Stimulated activated CD4-positive, alpha-beta T cell treated with anti-CD3 and anti-CD28 coated beads, Interleukin-1b, Interleukin-23, amount 100 ng/mL, for 24 hours (primary cell): ENCODE measurements at regions not wholly inside any gene's neighbourhood (a gene's known extent, or its start where the extent isn't known, plus 50 kb on each side); places are given as distances from the start of the nearest gene placed in this dataset.

Experiments used
- DNase-seq, 4 experiments: peaks; one replicate each; pipeline ENCODE4 v3.0.0-alpha.2; 2020; ENCODE audit warnings: low read depth in 4 of 4, low spot score in 1 of 4

DNA sequence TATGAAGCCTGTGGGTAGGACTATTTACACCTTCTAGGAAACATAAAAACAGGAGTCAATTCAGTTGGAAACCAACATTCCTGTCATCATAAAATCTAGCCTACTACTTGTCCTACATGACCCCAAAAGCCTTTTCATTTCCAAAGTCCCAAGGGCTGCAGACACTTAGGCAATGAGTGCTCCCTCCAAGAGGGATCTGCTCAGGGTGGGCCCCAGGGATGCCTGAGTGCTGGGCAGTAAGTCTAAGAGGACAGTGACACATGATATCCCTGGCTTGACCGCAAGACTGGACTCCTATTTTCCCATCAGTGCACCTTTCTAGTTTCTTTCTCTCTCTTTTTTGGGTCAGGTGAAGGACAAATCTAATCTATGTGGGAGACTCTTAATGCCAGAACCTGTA is 1101.3 kb downstream of the GRIK2 start:
- no peak for DNase-seq

DNA sequence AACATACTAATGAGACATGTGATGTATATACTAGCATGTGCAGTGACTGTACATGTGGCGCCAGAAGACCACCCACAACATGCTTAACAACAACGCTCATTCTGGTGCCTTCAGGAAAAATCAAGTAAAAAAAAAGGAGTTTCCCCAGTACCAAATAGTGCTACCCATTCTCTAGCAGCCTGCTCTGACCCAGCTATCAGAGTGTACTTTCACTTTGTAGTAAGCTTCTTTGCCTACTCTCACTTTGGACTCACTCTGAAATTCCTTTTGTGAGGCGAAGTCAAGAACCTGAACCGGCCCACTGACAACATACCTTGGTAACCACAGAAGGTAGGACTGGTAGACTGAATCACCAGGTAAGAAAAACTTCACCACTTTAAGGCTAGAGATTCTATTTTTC is 1100.0 kb downstream of the GRIK2 start:
- DNase-seq, result no peak

DNA sequence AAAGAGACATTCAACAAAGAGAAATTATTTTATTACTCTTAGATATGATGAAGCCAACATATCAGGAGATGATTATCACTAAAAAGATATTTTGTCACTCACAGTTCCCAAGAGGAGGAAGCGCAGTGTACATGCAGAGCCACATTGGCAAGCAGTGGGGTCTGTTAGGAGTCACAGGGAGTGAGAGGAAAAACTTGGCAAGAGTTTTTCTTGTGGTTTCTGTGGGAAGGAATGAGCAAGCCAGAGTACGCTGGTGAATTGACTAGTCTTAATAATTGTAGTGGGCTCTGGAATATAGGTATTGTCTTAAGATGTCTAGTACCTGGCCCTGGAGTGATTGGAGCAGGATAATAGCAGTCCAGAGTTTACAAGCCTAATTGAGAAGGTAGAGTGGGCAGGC is 1095.2 kb downstream of the GRIK2 start:
- no peak for DNase-seq

DNA sequence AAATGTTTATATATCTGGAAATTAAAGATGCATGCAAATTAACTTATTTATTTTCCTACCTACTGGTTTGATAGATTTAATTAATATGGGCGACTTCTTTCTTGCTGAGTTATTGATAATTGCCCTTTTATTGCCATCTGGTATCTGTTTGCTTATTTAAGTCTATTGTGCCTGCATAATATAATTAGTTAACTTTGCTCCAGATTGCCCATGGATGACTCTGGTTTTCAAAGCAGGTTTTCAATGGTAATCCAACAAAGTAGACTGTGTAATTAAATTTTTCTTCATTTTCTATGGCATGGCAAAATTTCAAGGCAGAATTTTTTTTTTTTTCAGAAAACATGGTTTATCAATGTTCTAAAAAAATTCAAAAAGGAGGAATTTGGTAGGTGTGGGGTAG is 1092.0 kb downstream of the GRIK2 start:
- DNase-seq, result no peak

DNA sequence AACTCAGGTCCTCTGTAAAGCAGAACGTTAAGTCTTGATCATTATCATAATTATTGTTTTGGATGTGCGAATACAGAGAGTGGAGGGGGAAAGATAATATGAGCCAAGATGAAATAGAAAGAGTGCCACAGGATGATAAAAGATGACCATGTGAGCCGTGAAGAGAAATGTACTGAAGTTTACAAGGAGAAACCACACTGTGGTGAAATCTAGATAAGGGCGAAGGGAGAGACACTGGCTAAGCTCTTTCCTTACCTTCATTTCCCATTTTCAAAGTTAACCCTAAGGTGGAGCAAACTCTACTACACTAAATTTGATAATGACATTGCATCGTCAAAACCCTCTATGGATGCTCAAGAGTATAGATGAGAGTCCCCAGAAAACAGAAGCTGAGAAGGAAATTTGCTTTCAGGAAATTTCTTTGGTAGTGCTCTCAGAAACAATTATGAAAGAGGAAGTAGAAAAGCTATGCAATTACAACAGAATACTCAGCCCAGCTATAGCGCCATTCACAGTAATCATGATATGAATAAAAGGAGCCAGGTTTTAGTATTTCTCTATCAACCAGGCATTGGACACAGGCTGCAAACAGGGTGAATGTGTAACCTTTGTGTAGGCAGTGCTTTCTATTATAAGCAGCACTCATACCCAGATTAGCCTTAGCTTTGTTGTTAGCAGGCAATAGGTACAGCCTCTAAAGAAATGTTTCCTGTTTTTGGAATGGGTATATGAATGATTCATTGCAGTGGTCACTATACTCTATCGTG is 1080.7 kb downstream of the GRIK2 start:
- DNase-seq, result no peak

DNA sequence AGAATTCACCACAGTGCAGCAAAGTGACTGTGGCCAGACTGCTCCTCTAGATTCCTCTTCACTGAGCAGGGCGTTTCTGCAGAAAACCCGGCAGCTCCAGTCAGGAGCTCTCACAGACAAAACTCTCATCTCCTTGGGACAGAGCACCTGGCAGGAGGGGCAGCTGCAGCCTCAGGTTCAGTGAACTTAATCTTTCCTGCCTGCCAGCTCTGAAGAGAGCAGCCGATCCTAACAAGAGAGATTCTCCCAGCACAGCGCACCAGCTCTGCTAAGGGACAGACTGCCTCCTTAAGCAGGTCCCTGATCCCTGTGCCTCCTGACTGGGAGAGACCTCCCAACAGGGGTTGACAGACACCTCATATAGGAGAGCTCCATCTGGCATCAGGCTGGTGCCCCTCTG is 1065.5 kb downstream of the GRIK2 start:
- DNase-seq, result no peak

DNA sequence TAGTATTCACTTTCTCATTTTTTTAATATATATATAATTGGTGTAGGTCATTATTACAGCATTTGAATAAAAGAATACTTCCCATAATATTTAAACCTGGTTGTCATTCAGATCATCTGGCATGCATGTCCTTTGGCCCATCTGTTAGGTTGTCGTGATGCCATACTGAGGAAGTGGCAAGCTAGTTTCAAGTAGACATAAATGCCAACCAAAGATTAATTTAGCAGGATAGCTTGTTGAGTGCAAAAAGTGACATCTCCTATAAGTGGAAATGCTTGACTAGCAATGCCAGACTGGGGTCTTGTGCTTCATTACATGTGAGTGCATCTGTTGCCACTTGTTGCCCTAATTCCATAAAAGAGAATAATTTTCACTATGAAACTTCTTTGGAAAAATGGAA is 1044.7 kb downstream of the GRIK2 start:
- DNase-seq, result no peak

DNA sequence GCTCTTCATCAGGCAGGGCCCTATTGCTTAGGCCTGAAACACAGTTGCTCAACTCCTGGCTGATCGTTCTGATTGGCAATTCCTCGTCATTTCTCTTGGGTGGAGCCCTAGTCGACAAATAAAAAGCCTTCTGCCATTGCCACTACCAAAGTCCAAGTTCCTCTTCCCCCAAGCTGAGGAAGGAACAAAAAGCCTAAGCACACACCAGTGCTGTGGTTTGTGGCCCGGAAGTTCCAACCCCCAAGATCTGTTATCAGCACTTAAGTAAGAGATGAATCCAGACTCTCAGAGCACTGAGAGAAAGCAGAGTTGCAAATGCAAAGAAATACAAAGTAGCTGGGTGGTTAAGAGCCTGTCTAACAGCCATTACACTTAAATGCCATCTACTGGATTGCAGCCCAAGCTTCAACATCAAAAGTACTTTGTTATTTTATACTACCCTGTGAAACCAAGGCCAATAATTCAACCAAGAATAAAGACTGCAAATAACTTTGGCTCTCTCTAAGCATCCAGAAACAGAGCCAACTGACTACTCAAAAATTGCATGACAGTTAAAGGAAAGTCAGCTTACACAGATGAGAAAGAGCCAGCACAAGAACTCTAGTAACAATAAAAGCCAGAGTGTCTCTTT is 1024.0 kb downstream of the GRIK2 start:
- no peak for DNase-seq

DNA sequence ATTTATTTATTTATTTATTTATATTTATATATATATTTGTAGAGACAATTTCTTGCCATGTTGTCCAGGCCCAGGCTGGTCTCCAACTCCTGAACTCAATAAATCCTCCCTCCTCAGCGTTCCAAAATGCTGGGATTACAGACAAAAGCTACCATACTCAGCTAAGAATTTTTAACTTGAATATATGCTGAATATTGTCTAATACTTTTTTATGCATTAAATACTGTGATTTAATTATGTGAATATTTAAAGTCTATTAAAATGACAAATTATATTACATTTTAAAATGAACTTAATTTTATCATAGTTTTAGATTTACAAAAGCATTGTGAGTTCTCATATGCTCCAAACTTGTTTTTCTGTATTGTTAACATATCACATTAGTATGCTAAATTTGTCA is 1022.4 kb downstream of the GRIK2 start:
- DNase-seq, result no peak

DNA sequence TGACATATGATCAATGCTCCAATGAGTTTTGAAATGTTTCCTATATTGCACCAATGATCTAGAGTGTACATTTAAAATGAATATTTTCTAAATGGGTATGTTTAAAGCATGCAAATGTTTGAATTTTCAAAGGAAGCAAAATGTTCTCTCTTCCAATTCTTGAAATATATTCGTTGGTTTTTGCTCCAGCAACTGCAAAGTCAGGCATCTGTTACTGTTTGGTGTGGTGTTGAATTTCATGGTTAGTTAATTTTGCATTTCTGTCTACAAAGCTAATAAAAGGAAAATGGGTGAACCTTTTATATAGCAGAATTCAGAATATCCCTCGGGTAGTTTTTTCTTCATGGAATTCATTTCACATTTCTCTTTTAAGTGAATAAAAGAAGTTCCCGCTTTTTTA is 1018.3 kb downstream of the GRIK2 start:
- DNase-seq, result no peak

DNA sequence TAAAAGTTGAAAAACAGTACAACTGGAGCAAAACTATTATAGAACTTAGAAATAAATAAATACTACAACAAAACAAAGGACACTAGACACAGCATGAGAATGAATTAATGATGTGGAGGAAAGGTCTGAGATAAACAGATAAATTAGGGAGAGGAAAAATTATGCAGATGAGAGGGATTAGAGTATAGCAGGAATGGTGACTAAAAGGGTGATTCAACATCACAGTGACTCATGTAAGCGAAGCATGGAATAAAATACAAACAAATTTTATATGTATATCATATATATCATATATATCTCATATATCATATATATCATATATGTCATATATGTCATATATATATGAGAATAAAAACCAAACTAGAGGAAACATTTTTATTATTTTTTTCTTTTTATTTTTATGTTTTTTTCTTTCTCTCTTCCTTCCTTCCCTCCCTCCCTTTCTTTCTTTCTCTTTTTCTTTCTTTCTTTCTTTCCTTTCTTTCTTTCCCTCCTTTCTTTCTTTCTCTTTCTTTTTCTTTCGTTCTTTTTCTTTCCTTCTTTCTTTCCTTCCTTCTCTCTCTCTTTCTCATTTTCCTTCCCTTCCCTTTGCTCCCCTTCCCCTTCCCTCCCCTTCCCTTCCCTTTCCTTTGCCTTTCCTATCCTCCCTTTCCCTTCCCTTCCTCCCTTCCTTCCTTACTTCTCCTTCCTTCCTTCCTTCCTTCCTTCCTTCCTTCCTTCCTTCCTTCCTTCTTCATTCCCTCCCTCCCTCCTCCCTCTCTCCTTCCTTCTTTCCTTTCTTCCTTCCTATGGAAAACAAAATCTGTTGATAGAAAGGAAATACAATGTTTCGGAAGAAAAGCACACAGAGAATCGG is 1014.6 kb downstream of the GRIK2 start:
- no peak for DNase-seq

DNA sequence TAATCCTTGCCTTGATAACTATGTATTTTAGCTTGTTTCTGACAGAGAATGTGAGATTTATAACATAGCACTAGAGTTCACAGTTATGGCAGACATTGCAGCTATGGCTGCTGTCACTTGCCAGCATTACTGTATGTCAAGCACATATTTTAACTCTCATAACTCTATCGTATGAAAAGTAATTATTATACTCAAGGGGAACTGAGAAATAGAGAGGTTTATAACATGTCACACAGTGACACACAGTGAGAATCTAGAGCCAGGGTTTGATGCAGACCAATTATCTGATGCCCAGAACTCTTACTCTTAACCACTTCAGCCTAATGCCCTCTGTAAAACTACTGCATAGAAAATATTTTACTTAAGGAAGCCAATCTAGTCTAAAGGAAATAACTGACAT is 1012.4 kb downstream of the GRIK2 start:
- no peak for DNase-seq

DNA sequence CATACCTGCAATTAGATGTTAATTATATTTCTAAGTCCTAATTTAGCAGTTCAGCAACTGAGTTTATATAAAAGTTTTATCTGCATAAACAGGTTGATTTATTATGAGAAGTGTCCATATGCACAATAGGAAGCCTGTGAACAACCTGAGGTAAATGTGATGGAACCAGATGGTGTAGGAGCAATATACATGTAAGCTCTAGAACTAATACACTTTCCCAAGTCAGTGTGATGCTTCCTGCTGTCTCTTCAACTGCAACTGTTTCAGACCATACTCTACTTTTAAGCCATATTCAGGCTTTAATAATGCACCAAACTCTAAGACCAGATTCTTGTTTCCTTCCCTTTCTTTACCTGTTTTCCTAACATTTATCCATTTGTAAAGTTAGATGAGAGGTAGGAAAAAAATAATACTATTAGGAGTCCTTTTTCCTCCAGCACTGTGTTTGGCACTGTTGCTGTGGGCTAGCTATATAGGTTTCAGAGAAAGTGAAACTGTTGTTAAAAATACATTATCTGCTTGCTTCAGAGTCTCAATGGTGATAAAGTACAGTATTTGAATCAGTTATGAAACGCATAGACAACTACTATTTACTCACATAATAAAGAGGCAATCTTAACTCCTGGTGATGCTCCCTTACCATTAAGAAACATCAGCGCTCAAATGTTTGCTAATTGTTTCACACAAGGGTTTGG is 1009.3 kb downstream of the GRIK2 start:
- no peak for DNase-seq

DNA sequence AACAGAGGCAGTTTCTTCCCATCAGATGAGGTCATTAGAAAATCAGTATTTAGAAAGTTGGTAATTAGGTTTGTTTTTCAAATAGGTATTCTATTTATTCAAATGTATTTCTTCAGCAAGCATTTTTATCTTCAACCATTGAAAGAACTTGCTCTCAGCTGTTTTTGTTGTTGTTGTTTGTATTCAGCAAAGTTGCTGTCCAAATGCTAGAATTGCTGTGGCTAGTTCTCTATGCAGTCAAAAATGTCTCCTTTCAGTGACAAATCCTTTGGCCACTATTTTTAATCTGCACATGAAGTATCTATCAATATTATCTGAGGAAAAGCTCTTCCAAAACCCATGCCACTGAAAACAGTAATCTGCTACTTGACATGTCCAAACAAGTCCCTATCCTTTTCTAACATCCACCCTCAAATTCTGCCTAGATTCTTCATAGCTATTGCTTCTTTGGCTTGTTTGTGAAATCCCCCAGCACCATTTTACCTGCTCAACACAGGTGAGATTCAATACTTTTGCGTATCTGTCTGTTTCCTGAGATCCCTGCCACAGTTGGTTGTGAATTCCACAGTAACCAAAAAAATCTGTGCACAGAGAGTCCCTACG is 1005.4 kb downstream of the GRIK2 start:
- no peak for DNase-seq

DNA sequence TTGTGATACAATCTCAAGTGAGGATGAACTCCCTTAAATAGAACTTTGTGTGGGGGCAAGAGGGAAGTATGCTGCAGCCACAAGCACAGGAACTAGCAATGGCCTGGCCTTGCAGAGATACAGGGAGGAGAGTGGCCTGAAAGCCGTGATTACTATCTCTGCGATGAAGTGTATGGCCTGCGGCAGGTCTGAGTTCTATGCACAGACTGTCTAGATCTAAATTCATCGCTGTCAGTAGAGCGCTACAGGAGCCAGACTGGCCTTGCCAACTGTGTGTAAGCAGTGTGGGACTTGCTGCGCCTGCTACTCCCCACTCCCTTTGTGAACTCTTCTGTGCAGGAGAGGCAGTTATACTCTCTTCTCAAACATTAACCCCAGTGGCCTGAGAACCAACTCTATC is 997.0 kb downstream of the GRIK2 start:
- DNase-seq, result no peak

DNA sequence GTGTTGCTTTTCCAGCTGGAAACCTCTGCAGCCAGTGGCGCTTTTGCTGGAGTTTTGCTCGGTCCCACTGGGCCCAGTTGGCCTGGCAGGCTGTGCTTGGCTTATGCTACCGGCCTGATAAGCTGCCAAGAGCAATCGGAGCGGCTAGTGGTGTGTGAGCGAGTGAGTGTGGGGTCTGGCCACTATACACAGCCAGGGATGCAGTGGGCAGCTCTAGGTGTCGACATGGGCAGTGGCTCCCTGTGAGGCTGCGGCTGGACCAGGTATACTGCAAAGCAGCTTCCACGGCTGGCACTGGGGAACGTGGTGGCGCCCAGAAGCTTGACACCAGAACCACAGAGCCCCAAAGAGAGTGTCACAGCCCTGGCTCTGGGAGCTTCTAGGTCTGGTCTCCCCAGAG is 996.5 kb downstream of the GRIK2 start:
- DNase-seq, result no peak

DNA sequence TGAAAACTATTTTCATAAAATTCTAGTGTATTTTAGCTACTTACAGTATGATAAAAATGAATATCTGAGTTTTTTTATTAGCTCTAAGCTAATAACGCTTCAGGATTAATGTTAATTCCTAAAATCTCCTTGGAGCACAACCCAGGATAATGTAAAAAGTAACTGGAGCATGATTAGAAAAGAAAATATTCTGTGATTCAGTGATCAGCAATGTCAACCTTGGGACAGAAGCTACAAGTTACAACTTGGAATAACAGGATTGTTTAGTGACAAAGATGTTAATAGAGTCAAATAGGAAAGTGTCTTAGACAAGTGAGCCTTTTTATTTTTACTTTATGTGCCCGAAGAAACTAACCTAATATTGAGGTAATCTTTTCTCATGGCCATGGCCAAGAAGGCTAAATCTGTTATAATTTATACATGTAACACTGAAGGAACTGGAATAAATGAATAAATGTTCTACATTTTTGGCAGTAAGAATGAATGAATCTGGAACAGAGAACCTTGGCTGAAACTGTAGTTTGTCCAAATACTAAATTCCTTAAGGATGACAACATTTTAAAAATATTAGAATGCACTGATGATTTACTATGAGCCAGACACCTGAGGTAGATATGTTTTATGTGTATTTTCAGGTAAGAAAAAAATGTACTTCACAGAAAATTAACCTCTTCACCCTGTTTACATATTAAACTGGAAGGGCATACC is 994.0 kb downstream of the GRIK2 start:
- no peak for DNase-seq

DNA sequence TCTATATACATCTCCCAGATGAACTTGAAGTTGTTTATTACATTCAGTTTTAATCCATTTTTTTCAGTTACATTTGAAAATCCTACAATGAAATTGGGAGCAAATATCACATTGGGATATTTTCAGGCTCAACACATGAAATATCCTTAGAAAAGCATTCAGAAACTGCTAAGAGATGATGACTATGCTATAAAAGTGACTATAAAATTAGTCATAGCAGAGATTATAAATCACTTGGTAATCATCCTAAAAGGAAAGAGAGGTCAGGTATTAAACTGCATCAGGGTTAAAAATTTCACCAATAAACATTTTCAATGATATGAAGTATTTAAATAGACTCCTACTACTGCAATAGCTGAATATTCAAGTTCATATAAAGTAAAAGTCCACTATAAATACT is 987.7 kb downstream of the GRIK2 start:
- no peak for DNase-seq

DNA sequence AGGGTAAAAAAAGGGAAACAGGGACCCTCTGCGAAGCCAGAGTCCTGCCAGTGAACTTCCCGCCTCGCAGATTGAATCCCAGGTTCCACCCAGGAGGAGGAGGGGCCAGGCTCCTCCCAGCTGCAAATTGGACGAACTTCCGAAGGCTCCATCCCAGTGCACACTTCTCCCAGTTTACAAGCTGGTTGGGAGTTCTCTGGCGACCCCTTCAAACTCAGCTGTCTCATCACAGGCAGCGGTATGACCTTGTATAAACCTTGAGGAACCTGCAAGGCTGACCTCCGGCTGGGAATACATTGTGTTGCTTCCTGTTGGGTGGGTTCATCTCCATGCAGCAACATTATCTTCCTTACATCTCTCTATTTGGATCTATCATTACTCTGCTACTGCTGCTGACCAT is 962.7 kb downstream of the GRIK2 start:
- DNase-seq, result no peak

DNA sequence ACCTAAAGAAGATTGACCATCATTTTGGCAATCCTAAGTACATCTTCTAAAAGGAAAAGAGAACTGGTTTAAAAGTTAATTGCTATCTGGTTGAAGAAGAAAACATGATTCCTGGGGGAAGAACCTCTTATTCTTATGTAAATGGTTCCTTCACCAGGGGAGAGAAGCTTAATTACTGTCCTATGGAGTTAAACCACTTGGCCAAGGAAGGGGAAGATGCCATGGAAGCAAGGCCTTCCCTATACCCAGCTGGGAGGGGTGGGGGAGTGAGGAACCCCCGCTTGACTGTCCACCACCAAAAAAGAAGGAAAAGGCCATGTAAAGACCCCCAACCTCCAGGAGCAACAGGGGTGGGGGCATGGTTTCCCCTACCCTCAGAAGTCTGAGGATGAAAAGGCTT is 962.1 kb downstream of the GRIK2 start:
- DNase-seq, result no peak

DNA sequence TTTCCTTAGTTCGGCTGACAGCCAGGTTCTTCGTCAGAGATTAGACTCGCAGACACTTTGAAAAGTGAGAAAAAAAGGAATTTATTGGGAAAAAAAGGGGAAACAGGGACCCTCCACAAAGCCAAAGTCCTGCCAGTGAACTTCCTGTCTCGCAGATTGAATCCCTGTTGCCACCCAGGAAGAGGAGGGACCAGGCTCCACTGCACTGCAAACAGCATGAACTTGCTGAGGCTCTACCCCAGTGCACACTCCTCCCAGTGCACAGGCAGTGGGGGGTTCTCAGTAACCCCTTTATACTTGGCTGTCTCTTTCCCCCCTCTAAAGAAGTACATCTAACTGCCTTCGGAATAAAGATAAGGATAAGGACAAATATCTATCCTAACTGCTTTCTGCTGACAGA is 959.0 kb downstream of the GRIK2 start:
- DNase-seq, result no peak
